ENCODE measurements at regions not wholly inside any gene's neighbourhood (a gene's known extent, or its start where the extent isn't known, plus 50 kb on each side); places are given as distances from the start of the nearest gene placed in this dataset.

DNA sequence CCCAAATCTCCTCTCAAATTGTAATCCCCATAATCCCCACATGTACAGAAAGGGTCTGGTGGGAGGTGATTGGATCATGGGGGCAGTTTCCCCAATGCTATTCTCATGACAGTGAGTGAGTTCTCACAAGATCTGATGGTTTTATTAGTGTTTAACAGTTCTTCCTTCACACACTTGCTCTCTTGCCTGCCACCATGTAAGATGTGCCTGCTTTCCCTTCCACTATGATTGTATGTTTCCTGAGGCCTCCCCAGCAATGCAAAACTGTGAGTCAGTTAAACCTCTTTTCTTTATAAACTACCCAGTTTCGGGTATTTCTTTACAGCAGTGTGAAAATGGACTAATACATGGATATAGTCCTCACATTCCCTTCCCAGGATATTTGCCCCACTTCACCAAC is 126.7 kb upstream of the SPATA12 start:
- TF ChIP-seq POLR2A (IDR thresholded peaks at IDR 0.05) (no peak), EP300 (IDR thresholded peaks at IDR 0.05) (no peak), POLR2AphosphoS5 (IDR thresholded peaks at IDR 0.05) (no peak)
- TF ChIP-seq, protein P1, sequence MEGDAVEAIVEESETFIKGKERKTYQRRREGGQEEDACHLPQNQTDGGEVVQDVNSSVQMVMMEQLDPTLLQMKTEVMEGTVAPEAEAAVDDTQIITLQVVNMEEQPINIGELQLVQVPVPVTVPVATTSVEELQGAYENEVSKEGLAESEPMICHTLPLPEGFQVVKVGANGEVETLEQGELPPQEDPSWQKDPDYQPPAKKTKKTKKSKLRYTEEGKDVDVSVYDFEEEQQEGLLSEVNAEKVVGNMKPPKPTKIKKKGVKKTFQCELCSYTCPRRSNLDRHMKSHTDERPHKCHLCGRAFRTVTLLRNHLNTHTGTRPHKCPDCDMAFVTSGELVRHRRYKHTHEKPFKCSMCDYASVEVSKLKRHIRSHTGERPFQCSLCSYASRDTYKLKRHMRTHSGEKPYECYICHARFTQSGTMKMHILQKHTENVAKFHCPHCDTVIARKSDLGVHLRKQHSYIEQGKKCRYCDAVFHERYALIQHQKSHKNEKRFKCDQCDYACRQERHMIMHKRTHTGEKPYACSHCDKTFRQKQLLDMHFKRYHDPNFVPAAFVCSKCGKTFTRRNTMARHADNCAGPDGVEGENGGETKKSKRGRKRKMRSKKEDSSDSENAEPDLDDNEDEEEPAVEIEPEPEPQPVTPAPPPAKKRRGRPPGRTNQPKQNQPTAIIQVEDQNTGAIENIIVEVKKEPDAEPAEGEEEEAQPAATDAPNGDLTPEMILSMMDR (IDR thresholded peaks at IDR 0.05) = no peak
- Histone ChIP-seq H3K4me3 (no peak overlapping the region), H3K27me3 (no peaks in the 10 kb centered on the region), H3K27ac (no peak overlapping the region), H3K36me3 (no peaks in the 10 kb centered on the region), H3K9me3 (no peaks in the 10 kb centered on the region), H3K4me1 (peaks cover 10% of the 10 kb centered on the region)
- WGBS = 96% methylated on average over 1 of the region's 1 CpG
- no peak for DNase-seq (ENCODE audit: low spot score in 2 of 2)

DNA sequence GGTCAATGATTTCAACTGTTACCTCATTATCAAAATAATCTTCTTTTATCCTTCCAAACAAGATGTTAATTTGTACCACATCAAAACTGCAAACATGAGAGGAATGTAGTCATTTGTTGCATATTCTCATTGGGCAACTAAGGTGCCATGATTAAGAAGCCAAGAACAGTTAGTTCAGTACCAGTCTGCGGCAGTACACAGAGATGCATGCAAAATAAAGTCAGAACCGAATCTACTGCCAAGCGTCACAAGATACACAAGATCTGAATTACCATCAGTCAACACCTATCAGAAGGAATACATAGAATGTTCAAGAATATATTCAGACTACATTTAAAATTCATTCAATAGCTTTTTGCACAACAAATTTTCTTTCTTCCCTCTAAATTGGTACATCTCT is 127.6 kb upstream of the SPATA12 start:
- Histone ChIP-seq H3K27me3 (no peaks in the 10 kb centered on the region), H3K4me3 (no peak overlapping the region), H3K36me3 (no peaks in the 10 kb centered on the region), H3K4me1 (peaks cover 10% of the 10 kb centered on the region), H3K27ac (no peak overlapping the region), H3K9me3 (no peaks in the 10 kb centered on the region)
- DNase-seq (ENCODE audit: low spot score in 2 of 2) = no peak
- TF ChIP-seq, protein P1 (IDR thresholded peaks at IDR 0.05) = no peak
- TF ChIP-seq POLR2AphosphoS5 (IDR thresholded peaks at IDR 0.05) (no peak), POLR2A (IDR thresholded peaks at IDR 0.05) (no peak), EP300 (IDR thresholded peaks at IDR 0.05) (no peak)
- WGBS = 96% methylated on average over 3 of the region's 3 CpGs

DNA sequence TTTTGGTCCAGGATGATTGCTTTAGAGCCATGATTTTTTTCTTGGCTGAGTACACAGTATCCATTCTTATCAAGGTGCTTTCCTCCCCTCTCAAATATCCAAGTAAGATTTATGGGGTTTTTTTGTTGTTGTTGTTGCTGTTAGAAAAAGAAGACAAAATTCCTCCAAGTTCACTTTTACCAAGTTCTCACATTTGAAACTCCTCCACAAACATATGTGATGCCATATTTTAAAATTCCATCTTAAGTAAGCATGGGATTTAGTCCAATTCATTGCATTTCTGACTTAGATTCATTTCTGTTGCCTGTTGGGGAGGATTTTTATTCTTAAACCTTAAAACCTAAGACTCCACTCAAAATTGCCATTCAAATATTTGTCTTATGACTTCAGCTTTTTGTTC is 128.6 kb upstream of the SPATA12 start:
- H3K9me3 ChIP-seq = no peaks in the 10 kb centered on the region
- H3K4me3 ChIP-seq = no peak overlapping the region
- peaks cover 12% of the 10 kb centered on the region for H3K4me1 ChIP-seq
- no peaks in the 10 kb centered on the region for H3K27me3 ChIP-seq
- TF ChIP-seq POLR2A (IDR thresholded peaks at IDR 0.05) (no peak), EP300 (IDR thresholded peaks at IDR 0.05) (no peak), POLR2AphosphoS5 (IDR thresholded peaks at IDR 0.05) (no peak)
- TF ChIP-seq, protein P1 (IDR thresholded peaks at IDR 0.05) = no peak
- H3K27ac ChIP-seq = no peak overlapping the region
- DNase-seq (ENCODE audit: low spot score in 2 of 2) = no peak
- no peaks in the 10 kb centered on the region for H3K36me3 ChIP-seq

DNA sequence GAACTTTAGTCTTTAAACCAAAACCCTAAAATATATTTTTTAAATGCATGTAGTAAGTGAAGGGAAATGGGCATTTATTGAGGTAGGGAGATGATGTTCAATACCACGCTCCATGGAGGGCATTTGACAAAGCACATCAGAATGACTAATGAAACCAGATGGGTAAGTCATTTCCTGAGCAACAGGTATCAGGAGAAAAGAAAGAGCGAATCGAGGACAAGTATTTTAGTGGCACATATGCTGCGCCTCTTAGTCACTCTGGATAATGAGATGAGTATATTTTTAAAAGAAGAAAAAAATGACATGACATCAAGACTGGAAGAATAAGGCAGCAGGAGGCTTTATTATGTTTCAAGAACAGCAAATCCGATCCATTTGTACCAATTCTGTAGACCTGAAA is 129.0 kb upstream of the ARHGEF3 start:
- Histone ChIP-seq H3K27me3 (no peaks in the 10 kb centered on the region), H3K9me3 (no peaks in the 10 kb centered on the region), H3K4me1 (peaks cover 18% of the 10 kb centered on the region), H3K36me3 (no peaks in the 10 kb centered on the region), H3K4me3 (no peak overlapping the region), H3K27ac (no peak overlapping the region)
- no peak for DNase-seq (ENCODE audit: low spot score in 2 of 2)
- TF ChIP-seq POLR2A (IDR thresholded peaks at IDR 0.05) = no peak
- no peak for TF ChIP-seq EP300 (IDR thresholded peaks at IDR 0.05)
- TF ChIP-seq, protein P1 (IDR thresholded peaks at IDR 0.05) = no peak
- no peak for TF ChIP-seq POLR2AphosphoS5 (IDR thresholded peaks at IDR 0.05)
- WGBS = 83% methylated on average over 5 of the region's 5 CpGs

DNA sequence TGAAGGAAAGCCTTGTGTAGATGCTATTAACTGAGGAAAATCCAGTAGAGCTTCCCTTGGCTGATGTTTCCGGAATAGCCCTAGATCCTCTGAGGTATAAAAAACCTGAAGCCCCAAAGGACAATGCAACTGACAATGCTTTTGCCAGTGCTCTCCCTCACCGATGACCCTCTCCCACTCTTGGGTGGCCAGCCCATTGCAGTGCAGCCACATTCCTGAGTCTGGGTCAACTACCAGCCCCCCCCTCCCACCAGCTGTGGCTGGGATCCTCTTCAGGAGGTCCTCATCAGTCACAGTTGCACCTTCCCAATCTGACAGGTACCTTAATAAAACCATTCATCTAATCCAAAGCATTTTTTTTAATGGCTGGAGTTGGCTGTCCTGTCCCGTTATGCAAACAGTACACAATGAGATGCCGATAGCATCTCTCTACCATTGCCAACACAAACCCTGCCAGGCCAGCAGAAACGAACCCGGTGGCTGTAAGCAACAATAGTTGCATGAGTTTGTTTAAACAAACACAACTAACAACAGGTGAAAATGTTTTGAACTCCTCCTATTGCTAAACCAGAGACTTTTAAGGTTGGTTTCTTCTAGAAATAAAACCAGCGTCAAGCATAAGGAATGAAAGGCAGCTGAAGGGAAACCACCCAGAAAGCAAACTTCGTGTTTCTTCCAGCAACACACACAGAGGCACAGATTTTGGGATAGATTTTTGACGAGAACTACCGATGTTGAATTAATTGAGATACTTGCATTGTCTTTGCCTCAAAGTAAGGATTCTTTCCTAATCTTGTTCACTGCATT is 128.3 kb upstream of the ARHGEF3 start:
- WGBS = 59% methylated on average over 10 of the region's 10 CpGs
- H3K4me1 ChIP-seq = peaks cover 18% of the 10 kb centered on the region

More for the DNA sequence above, 128.3 kb upstream of the ARHGEF3 start:
- Histone ChIP-seq H3K27me3 (no peaks in the 10 kb centered on the region), H3K27ac (no peak overlapping the region), H3K9me3 (no peaks in the 10 kb centered on the region), H3K4me3 (no peak overlapping the region), H3K36me3 (no peaks in the 10 kb centered on the region)
- no peak for DNase-seq (ENCODE audit: low spot score in 2 of 2)
- TF ChIP-seq, protein P1 (IDR thresholded peaks at IDR 0.05) = no peak
- TF ChIP-seq EP300 (IDR thresholded peaks at IDR 0.05) (no peak), POLR2AphosphoS5 (IDR thresholded peaks at IDR 0.05) (no peak), POLR2A (IDR thresholded peaks at IDR 0.05) (no peak)

Measured in suprapubic skin (tissue), 4 donors.